Progenitor cell of endocrine pancreas (in vitro differentiated cells): ENCODE measurements at regions not wholly inside any gene's neighbourhood (a gene's known extent, or its start where the extent isn't known, plus 50 kb on each side); places are given as distances from the start of the nearest gene placed in this dataset.

Experiments used
- DNase-seq: peaks from one replicate; pipeline ENCODE4 v3.0.0; 2021; ENCODE audit warnings: low spot score; ENCODE audit not compliant: unreplicated experiment
- H3K27ac Mint-ChIP-seq: 2 replicates; pipeline ENCODE4 v1.8.0; 2021; ENCODE audit warnings: mild to moderate bottlenecking, moderate library complexity, mixed read lengths
- H3K27me3 Mint-ChIP-seq: 2 replicates; pipeline ENCODE4 v1.8.0; 2021; ENCODE audit warnings: mixed read lengths
- H3K36me3 Mint-ChIP-seq: 2 replicates; pipeline ENCODE4 v1.8.0; 2022; ENCODE audit warnings: mixed read lengths; ENCODE audit not compliant: insufficient read depth
- H3K4me1 Mint-ChIP-seq: 2 replicates; pipeline ENCODE4 v1.8.0; 2021; ENCODE audit warnings: low read depth, mixed read lengths
- H3K4me3 Mint-ChIP-seq: 2 replicates; pipeline ENCODE4 v1.8.0; 2021; ENCODE audit warnings: low read depth, mild to moderate bottlenecking, moderate library complexity, mixed read lengths
- H3K9me3 Mint-ChIP-seq: 2 replicates; pipeline ENCODE4 v1.8.0; 2021; ENCODE audit warnings: low read depth, mixed read lengths
- TF ChIP-seq, protein P1 (sequence below): fragments of 200-600 bp; sonication (generic); IDR thresholded peaks from one replicate; pipeline ENCODE4 v1.5.0; 2021; ENCODE audit warnings: antibody characterized with exemption, mild to moderate bottlenecking; ENCODE audit not compliant: unreplicated experiment

DNA sequence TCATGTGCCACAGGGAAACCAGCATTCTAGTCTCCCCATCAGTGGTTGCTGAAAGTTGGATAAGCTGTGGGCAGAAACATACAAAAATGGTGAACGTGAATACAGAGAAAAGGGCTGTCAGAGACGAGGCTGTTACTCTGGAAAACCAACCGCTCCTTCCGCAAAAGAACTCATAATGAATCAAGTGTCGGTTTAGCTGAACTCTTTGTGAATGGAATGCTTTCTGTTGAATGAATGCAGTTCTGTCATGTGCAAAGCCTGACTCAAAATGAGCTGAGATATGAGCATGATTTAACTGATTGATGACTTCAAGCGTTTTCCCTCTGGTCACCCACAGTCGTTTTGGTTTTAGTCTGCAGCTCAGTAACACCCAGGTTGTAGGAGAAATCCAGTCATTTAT is 298.3 kb downstream of the ETS1 start:
- DNase-seq, result no peak
- H3K4me3 Mint-ChIP-seq, result no peak overlapping the region
- TF ChIP-seq, protein P1, sequence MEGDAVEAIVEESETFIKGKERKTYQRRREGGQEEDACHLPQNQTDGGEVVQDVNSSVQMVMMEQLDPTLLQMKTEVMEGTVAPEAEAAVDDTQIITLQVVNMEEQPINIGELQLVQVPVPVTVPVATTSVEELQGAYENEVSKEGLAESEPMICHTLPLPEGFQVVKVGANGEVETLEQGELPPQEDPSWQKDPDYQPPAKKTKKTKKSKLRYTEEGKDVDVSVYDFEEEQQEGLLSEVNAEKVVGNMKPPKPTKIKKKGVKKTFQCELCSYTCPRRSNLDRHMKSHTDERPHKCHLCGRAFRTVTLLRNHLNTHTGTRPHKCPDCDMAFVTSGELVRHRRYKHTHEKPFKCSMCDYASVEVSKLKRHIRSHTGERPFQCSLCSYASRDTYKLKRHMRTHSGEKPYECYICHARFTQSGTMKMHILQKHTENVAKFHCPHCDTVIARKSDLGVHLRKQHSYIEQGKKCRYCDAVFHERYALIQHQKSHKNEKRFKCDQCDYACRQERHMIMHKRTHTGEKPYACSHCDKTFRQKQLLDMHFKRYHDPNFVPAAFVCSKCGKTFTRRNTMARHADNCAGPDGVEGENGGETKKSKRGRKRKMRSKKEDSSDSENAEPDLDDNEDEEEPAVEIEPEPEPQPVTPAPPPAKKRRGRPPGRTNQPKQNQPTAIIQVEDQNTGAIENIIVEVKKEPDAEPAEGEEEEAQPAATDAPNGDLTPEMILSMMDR, result no peak
- H3K4me1 Mint-ChIP-seq, result peaks cover 4% of the 10 kb centered on the region
- no peak overlapping the region for H3K27ac Mint-ChIP-seq
- no peaks in the 10 kb centered on the region for H3K9me3 Mint-ChIP-seq
- H3K27me3 Mint-ChIP-seq, result peaks cover 53% of the 10 kb centered on the region
- H3K36me3 Mint-ChIP-seq, result no peaks in the 10 kb centered on the region

DNA sequence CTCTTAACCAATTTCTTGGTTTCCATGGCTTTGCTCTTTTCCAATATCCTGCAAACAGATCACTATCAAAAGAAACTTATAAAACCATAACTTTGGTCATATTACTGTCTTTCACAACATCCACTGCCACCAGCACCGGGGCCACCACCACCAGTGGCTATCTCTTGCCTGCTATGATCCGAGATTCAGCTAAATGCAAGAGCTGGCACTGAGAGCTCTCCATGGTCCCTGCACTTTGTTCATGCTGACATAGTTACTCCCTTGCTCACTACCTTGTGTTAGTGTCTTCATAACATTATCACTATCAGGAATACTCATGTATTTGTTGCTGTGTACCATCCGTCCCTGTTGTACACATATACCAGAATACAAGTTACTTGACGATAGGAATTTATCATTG is 299.0 kb downstream of the ETS1 start:
- Mint-ChIP-seq H3K27ac (no peak overlapping the region), H3K27me3 (peaks cover 53% of the 10 kb centered on the region), H3K4me3 (no peak overlapping the region), H3K4me1 (peaks cover 4% of the 10 kb centered on the region), H3K36me3 (no peaks in the 10 kb centered on the region), H3K9me3 (no peaks in the 10 kb centered on the region)
- no peak for DNase-seq
- TF ChIP-seq, protein P1, result no peak

DNA sequence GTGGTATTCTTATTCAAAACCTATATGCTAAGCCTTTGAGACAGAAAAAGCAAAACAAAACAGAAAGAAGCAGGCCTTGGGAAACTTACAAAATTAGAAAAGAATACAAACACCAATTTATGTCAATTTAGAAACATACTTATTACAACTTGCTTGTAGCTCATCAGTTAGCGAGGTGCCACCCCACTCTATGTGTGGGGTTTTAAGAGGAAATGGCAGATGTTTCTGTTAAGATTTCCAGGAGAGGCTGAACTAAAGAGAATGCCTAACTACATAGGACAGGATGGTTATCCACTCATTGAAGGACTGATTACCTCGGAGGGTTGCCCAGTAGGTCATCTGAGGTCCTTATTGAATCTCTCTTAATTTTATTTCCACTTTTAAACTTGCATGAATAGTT is 302.0 kb downstream of the ETS1 start:
- Mint-ChIP-seq H3K4me3 (no peak overlapping the region), H3K36me3 (no peaks in the 10 kb centered on the region), H3K9me3 (no peaks in the 10 kb centered on the region), H3K27me3 (peaks cover 39% of the 10 kb centered on the region), H3K27ac (no peak overlapping the region), H3K4me1 (no peaks in the 10 kb centered on the region)
- TF ChIP-seq, protein P1, result no peak
- no peak for DNase-seq

DNA sequence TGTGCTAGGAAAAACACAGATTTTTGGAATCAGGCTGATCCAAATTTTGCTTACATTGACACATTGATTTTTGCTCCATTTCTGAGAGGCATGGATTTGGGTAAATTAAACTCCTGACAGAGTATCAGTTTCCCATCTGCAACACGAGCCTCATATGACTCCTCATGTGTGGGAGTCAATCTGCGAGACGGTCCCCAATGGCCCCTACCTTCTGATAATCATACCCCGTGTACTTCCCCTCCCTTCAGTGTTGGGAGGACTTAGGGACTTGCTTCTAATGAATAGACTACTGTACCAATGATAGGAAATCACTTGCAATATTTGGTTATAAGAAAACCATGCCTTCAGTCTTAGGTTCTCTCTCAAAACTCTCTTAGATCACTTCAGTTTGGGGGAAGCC is 302.7 kb downstream of the ETS1 start:
- Mint-ChIP-seq H3K4me3 (no peak overlapping the region), H3K36me3 (no peaks in the 10 kb centered on the region), H3K4me1 (no peaks in the 10 kb centered on the region), H3K9me3 (no peaks in the 10 kb centered on the region), H3K27me3 (peaks cover 36% of the 10 kb centered on the region), H3K27ac (no peak overlapping the region)
- TF ChIP-seq, protein P1, result no peak
- DNase-seq, result no peak

DNA sequence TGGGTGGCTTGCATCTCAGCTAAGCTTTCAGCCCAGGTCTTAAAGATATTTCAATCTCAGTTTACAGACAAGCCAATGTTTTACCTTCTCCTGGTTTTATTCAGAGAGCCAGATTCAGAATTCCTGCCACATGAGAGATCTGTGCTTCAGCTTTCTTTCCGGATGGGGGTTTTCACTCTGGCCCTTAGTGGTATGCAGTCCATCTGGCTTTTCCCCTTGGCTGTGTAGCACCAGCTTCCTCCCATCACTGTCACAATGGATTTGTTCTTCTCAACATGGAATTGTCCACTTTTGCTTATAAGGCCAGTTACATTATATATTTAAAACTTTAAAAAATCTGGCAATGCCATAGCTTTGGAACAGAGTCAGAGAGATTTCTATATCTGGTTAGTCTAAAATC is 303.9 kb downstream of the ETS1 start:
- H3K4me3 Mint-ChIP-seq, result no peak overlapping the region
- DNase-seq, result no peak
- H3K27ac Mint-ChIP-seq, result no peak overlapping the region
- TF ChIP-seq, protein P1, result no peak
- H3K36me3 Mint-ChIP-seq, result no peaks in the 10 kb centered on the region
- H3K27me3 Mint-ChIP-seq, result peaks cover 37% of the 10 kb centered on the region
- H3K9me3 Mint-ChIP-seq, result no peaks in the 10 kb centered on the region
- no peaks in the 10 kb centered on the region for H3K4me1 Mint-ChIP-seq

DNA sequence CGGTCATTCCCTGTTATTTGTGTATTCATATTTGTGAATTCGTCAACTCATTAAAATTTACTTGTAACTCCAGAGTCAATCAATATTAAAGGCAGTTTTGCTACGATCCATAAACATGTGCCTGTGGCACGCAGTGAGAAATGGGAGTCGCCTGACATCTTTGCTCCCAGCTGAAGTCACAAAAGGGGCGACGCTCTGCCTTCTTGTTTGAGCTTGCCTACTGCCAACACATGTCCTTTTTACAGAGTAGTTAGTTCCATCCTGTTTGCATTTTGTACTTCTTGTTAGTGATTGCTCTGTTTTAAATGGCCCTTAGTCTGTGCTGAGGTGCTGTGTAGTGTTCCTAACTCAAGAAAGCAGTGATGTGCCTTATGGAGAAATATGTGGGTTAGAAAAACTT is 305.3 kb downstream of the ETS1 start:
- H3K9me3 Mint-ChIP-seq, result no peaks in the 10 kb centered on the region
- H3K4me3 Mint-ChIP-seq, result no peak overlapping the region

More for the DNA sequence above, 305.3 kb downstream of the ETS1 start:
- DNase-seq, result no peak
- no peaks in the 10 kb centered on the region for H3K36me3 Mint-ChIP-seq
- TF ChIP-seq, protein P1, result no peak
- H3K27ac Mint-ChIP-seq, result no peak overlapping the region
- H3K4me1 Mint-ChIP-seq, result no peaks in the 10 kb centered on the region
- peaks cover 29% of the 10 kb centered on the region for H3K27me3 Mint-ChIP-seq
